Activated naive CD8-positive, alpha-beta T cell treated with anti-CD3 and anti-CD28 coated beads for 36 hours (primary cell): ENCODE measurements at regions not wholly inside any gene's neighbourhood (a gene's known extent, or its start where the extent isn't known, plus 50 kb on each side); places are given as distances from the start of the nearest gene placed in this dataset.

Experiments used
- DNase-seq: peaks from one replicate; pipeline ENCODE4 v3.0.0; 2021
- H3K27ac Mint-ChIP-seq: one replicate; pipeline ENCODE4 v1.8.0; 2022; ENCODE audit warnings: mild to moderate bottlenecking, moderate library complexity, mixed read lengths
- H3K27me3 Mint-ChIP-seq: one replicate; pipeline ENCODE4 v1.8.0; 2022; ENCODE audit warnings: mild to moderate bottlenecking, mixed read lengths
- H3K36me3 Mint-ChIP-seq: one replicate; pipeline ENCODE4 v1.8.0; 2021; ENCODE audit warnings: mild to moderate bottlenecking, mixed read lengths
- H3K4me1 Mint-ChIP-seq: one replicate; pipeline ENCODE4 v1.8.0; 2021; ENCODE audit warnings: mixed read lengths
- H3K4me3 Mint-ChIP-seq: one replicate; pipeline ENCODE4 v1.8.0; 2022; ENCODE audit warnings: mild to moderate bottlenecking, moderate library complexity, mixed read lengths
- H3K9me3 Mint-ChIP-seq: one replicate; pipeline ENCODE4 v1.8.0; 2022; ENCODE audit warnings: mixed read lengths

DNA sequence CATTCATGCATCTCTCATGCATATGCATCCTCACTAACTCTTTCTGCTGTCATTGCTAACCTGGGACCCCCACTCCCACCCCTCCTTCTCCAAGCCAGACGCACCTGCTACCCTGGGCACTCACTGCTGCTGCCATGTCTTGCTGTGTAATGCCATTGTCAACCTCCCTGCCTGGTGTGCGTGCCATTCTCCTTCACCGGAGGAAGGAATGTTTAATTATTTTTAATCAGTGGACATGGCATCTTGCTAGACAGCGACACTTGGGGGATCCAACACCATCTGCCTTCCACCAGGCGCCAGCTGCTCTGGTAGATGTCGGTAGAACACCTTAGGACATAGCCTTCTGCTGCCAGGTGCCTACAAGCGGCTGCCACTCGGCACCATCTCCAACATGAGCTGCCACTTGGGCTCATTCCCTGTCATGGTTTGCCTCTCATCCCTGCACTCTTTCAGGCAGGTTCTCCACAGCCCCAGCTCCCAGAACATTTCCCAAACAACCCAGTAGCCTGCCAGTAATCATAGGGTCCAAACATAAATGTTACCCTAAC lies 306.9 kb downstream of the TTLL7 start:
- Mint-ChIP-seq H3K4me1 (peaks cover 23% of the 10 kb centered on the region), H3K27ac (no peak overlapping the region), H3K4me3 (no peak overlapping the region), H3K9me3 (peaks cover 20% of the 10 kb centered on the region), H3K27me3 (no peaks in the 10 kb centered on the region), H3K36me3 (peaks cover 4% of the 10 kb centered on the region)
- DNase-seq, result no peak

GRCh38 chr1:83689921-83690868 lies 308.7 kb downstream of the TTLL7 start:
- peaks cover 23% of the 10 kb centered on the region for H3K4me1 Mint-ChIP-seq
- no peak overlapping the region for H3K4me3 Mint-ChIP-seq
- no peak for DNase-seq
- no peak overlapping the region for H3K27ac Mint-ChIP-seq
- H3K36me3 Mint-ChIP-seq, result peaks cover 4% of the 10 kb centered on the region
- peaks cover 20% of the 10 kb centered on the region for H3K9me3 Mint-ChIP-seq
- H3K27me3 Mint-ChIP-seq, result no peaks in the 10 kb centered on the region

DNA sequence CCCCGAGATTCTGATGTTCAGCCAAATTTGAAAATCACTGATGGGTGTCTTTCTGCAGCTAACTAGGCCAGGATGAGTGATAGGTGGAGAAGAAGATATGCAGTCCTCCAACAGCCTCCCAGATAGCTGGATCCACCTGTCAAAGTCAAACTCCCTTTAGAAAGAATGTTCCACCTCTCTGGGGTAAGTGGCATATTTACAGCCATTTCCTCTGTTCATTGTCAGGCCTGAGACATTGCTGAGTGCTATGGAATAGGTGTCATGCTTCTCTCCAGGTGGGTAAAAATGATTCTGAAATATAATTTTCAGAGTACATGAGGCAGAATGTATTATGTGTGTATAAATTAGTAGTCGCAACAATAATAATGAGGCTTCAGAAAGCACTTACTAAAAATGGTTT lies 316.8 kb downstream of the TTLL7 start:
- H3K9me3 Mint-ChIP-seq, result peaks cover 1% of the 10 kb centered on the region
- no peak overlapping the region for H3K27ac Mint-ChIP-seq
- no peaks in the 10 kb centered on the region for H3K27me3 Mint-ChIP-seq
- H3K4me3 Mint-ChIP-seq, result no peak overlapping the region
- DNase-seq, result no peak
- no peaks in the 10 kb centered on the region for H3K4me1 Mint-ChIP-seq
- H3K36me3 Mint-ChIP-seq, result no peaks in the 10 kb centered on the region

- DNase-seq, result no peak
- Mint-ChIP-seq H3K4me3 (no peak overlapping the region), H3K9me3 (no peaks in the 10 kb centered on the region), H3K27me3 (no peaks in the 10 kb centered on the region), H3K4me1 (peaks cover 2% of the 10 kb centered on the region), H3K36me3 (no peaks in the 10 kb centered on the region), H3K27ac (no peak overlapping the region)
Measured at GRCh38 chr1:83676106-83676505, 322.8 kb downstream of the TTLL7 start.

- Mint-ChIP-seq H3K4me1 (peaks cover 2% of the 10 kb centered on the region), H3K27me3 (no peaks in the 10 kb centered on the region), H3K9me3 (peaks cover 4% of the 10 kb centered on the region), H3K27ac (no peak overlapping the region), H3K36me3 (peaks cover 3% of the 10 kb centered on the region), H3K4me3 (no peak overlapping the region)
- DNase-seq, result no peak
Measured at GRCh38 chr1:83673312-83673711, 325.6 kb downstream of the TTLL7 start.

DNA sequence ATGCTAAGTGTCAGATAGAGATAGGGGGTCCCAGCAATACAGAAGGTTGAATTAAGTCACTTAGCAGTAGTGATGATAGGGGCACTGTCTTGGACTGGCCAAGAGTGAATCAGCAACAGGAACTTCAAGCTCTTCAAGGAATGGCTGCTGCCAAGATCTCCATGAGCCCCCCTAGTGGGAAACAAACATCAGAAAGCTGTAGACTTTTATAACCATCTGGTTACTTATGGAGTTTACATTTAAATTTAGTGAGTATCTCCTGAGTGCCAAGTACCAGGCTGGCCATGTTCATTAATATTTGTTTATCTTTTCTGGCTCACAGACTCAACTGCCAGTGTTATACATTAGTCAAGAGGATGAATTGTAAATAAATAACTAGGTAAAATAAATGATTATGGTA lies 327.3 kb downstream of the TTLL7 start:
- Mint-ChIP-seq H3K4me3 (no peak overlapping the region), H3K9me3 (peaks cover 4% of the 10 kb centered on the region), H3K27me3 (no peaks in the 10 kb centered on the region), H3K4me1 (peaks cover 2% of the 10 kb centered on the region), H3K27ac (no peak overlapping the region), H3K36me3 (peaks cover 3% of the 10 kb centered on the region)
- DNase-seq, result no peak

DNA sequence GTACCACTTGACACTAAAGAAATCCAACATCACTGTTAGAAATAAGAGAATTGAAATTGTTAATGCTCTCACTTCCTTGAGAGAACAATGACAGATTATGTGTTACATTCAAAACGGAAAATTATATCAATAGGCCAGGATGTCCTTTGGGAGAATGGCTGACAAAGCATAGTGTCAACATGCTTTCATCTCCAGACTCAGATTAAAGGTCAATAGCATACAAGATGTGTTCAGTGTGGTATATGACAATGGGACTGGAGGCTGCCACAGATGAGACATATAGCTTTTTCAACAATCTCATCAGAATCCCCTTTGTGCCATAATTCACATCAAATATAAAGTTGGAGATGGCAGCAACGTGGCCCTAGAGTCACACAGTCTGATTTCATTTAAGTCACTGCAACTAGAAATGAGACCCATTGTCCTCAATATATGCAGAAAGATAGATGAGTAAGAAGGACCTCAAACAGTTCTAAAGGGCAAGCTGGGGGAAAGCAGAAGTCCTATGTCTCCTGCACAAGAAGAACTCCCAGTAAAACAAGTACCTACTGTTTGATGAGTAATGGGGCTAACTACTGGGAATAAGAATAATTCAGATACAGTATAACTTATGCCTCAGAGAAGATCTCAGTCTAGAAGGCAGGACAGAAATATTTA lies 327.9 kb downstream of the TTLL7 start:
- no peak overlapping the region for H3K27ac Mint-ChIP-seq
- H3K9me3 Mint-ChIP-seq, result peaks cover 4% of the 10 kb centered on the region
- H3K27me3 Mint-ChIP-seq, result no peaks in the 10 kb centered on the region
- DNase-seq, result no peak
- H3K36me3 Mint-ChIP-seq, result peaks cover 3% of the 10 kb centered on the region
- no peak overlapping the region for H3K4me3 Mint-ChIP-seq
- H3K4me1 Mint-ChIP-seq, result peaks cover 2% of the 10 kb centered on the region

- H3K27me3 Mint-ChIP-seq, result no peaks in the 10 kb centered on the region
- H3K4me1 Mint-ChIP-seq, result peaks cover 9% of the 10 kb centered on the region
- H3K9me3 Mint-ChIP-seq, result no peaks in the 10 kb centered on the region
- no peak for DNase-seq
- H3K27ac Mint-ChIP-seq, result no peak overlapping the region
- H3K36me3 Mint-ChIP-seq, result no peaks in the 10 kb centered on the region
- H3K4me3 Mint-ChIP-seq, result no peak overlapping the region
Measured at GRCh38 chr1:83641796-83642443, 357.0 kb downstream of the TTLL7 start.

DNA sequence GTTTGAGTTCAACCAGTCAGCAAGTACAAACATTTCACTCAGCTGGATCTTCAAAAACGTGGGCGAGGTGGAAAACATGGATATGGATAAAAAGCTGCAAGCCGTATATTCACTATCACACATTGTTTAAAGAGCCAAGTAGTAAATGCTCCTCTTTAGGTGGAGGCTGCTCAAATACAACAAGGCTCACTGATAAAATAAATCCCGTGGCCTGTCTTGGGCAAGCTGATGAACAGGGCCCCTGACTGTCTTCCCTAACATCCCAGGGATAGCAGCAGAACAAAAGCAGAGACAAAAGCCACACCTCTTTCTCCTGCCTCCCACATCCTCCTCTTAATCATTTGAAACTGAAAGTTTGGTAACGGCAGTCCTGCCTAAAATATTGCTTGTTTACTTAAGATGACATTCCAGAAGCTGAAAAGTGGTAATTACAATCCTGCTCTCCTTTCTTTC lies 357.7 kb downstream of the TTLL7 start:
- no peak overlapping the region for H3K27ac Mint-ChIP-seq
- no peaks in the 10 kb centered on the region for H3K9me3 Mint-ChIP-seq
- H3K36me3 Mint-ChIP-seq, result no peaks in the 10 kb centered on the region
- DNase-seq, result no peak
- peaks cover 9% of the 10 kb centered on the region for H3K4me1 Mint-ChIP-seq
- H3K4me3 Mint-ChIP-seq, result peak overlapping the region; percentile 19
- H3K27me3 Mint-ChIP-seq, result no peaks in the 10 kb centered on the region

- no peaks in the 10 kb centered on the region for H3K36me3 Mint-ChIP-seq
- H3K27ac Mint-ChIP-seq, result no peak overlapping the region
- no peaks in the 10 kb centered on the region for H3K9me3 Mint-ChIP-seq
- DNase-seq, result no peak
- H3K27me3 Mint-ChIP-seq, result no peaks in the 10 kb centered on the region
- H3K4me1 Mint-ChIP-seq, result peaks cover 9% of the 10 kb centered on the region
- H3K4me3 Mint-ChIP-seq, result no peak overlapping the region
Measured at GRCh38 chr1:83639785-83640184, 359.1 kb downstream of the TTLL7 start.

DNA sequence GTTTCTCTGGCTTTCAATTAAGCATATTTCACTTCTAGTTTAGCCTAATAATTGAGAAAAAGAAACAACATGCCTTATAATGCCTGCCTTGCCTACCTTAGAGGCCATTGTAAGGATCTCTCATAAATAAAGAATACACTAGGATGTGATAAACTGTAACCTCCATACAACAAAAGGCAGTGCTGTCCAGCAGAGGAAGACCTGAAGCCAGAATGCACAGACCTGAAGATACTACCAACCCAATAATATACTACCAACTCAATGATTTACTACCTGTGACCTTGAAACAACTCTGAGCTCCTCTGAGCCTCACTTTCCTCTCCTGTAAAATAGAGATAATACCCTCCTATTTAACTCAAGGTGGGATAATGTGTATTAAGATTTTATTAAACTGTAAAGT lies 361.3 kb downstream of the TTLL7 start:
- Mint-ChIP-seq H3K9me3 (no peaks in the 10 kb centered on the region), H3K36me3 (no peaks in the 10 kb centered on the region), H3K4me1 (peaks cover 15% of the 10 kb centered on the region), H3K4me3 (no peak overlapping the region), H3K27me3 (no peaks in the 10 kb centered on the region), H3K27ac (no peak overlapping the region)
- no peak for DNase-seq

GRCh38 chr1:83637009-83637408 lies 361.9 kb downstream of the TTLL7 start:
- Mint-ChIP-seq H3K27me3 (no peaks in the 10 kb centered on the region), H3K4me3 (no peak overlapping the region), H3K27ac (no peak overlapping the region), H3K36me3 (no peaks in the 10 kb centered on the region), H3K9me3 (no peaks in the 10 kb centered on the region), H3K4me1 (peaks cover 17% of the 10 kb centered on the region)
- DNase-seq, result no peak

- peak; percentile 22 for DNase-seq
- H3K4me3 Mint-ChIP-seq, result no peak overlapping the region
- peak overlapping the region; percentile 42 for H3K27ac Mint-ChIP-seq
- H3K27me3 Mint-ChIP-seq, result no peaks in the 10 kb centered on the region
- peaks cover 1% of the 10 kb centered on the region for H3K9me3 Mint-ChIP-seq
- no peaks in the 10 kb centered on the region for H3K36me3 Mint-ChIP-seq
- peaks cover 11% of the 10 kb centered on the region for H3K4me1 Mint-ChIP-seq
Measured at GRCh38 chr1:83632906-83633305, 366.0 kb downstream of the TTLL7 start.

- H3K27ac Mint-ChIP-seq, result no peak overlapping the region
- no peak for DNase-seq
- no peaks in the 10 kb centered on the region for H3K27me3 Mint-ChIP-seq
- peaks cover 11% of the 10 kb centered on the region for H3K4me1 Mint-ChIP-seq
- H3K4me3 Mint-ChIP-seq, result no peak overlapping the region
- peaks cover 1% of the 10 kb centered on the region for H3K9me3 Mint-ChIP-seq
- no peaks in the 10 kb centered on the region for H3K36me3 Mint-ChIP-seq
Measured at GRCh38 chr1:83631851-83632250, 367.1 kb downstream of the TTLL7 start.

DNA sequence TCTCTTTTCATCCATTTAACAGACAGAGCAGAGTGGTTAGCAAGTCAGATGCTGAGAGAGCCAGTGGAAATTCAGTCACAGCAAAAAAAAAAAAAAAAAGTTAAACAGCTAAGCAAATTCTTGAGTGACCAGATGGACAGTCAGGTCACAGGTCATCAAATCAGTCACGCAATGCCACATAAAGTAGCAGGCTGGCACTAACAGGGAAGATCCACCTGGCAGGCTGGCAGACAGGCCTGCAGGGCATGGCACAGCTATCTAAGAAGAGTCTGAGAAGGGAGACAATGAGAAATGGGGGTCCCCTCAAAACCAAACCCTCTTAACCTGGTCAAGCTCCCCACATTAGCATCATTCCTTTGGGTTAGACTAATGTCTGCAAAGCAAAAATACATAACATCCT lies 371.9 kb downstream of the TTLL7 start:
- Mint-ChIP-seq H3K36me3 (no peaks in the 10 kb centered on the region), H3K27ac (no peak overlapping the region), H3K27me3 (no peaks in the 10 kb centered on the region), H3K4me3 (no peak overlapping the region), H3K9me3 (peaks cover 1% of the 10 kb centered on the region), H3K4me1 (no peaks in the 10 kb centered on the region)
- DNase-seq, result no peak
